SU-DHL-6 (cell line): ENCODE measurements at regions not wholly inside any gene's neighbourhood (a gene's known extent, or its start where the extent isn't known, plus 50 kb on each side); places are given as distances from the start of the nearest gene placed in this dataset.

ENCODE experiments used
- H2AFZ ChIP-seq: fragments of 200-600 bp; sonication (generic); 2 replicates; pipeline ENCODE4 v1.6.1; 2014; ENCODE audit warnings: low read depth, mild to moderate bottlenecking, moderate library complexity, mixed read lengths, antibody characterized with exemption, low read length; ENCODE audit not compliant: severe bottlenecking
- H3F3A ChIP-seq: fragments of 200-600 bp; shearing (Covaris generic); 2 replicates; pipeline ENCODE4 v1.6.0; 2016; ENCODE audit warnings: antibody characterized with exemption, mild to moderate bottlenecking; ENCODE audit not compliant: insufficient read depth
- H3K27ac ChIP-seq: fragments of 200-600 bp; sonication (generic); 2 replicates; pipeline ENCODE4 v1.5.1; 2016; ENCODE audit warnings: low read depth, mild to moderate bottlenecking, low read length, moderate library complexity, mixed read lengths
- H3K27me3 ChIP-seq: fragments of 200-600 bp; sonication (generic), shearing (Covaris generic); 2 replicates; pipeline ENCODE4 v1.6.0; 2014; ENCODE audit warnings: mild to moderate bottlenecking, low read length
- H3K36me3 ChIP-seq: fragments of 200-600 bp; sonication (generic); 2 replicates; pipeline ENCODE4 v1.6.1; 2014; ENCODE audit warnings: mild to moderate bottlenecking, low read length, mixed read lengths
- H3K4me2 ChIP-seq: fragments of 300-600, 200-600 bp; shearing (Covaris generic), sonication (generic); 2 replicates; pipeline ENCODE4 v1.6.0; 2014; ENCODE audit warnings: low read length, low read depth, mild to moderate bottlenecking; ENCODE audit not compliant: poor library complexity, severe bottlenecking
- H3K4me3 ChIP-seq: fragments of 200-600 bp; sonication (generic); 2 replicates; pipeline ENCODE4 v1.5.1; 2014; ENCODE audit warnings: antibody characterized with exemption, low read length, mild to moderate bottlenecking, mixed read lengths; ENCODE audit not compliant: insufficient read depth, poor library complexity, severe bottlenecking
- H3K79me2 ChIP-seq: fragments of 200-600 bp; sonication (generic); 2 replicates; pipeline ENCODE4 v1.6.1; 2014; ENCODE audit warnings: mild to moderate bottlenecking, low read length, moderate library complexity; ENCODE audit not compliant: insufficient read depth
- H3K9ac ChIP-seq: fragments of 200-600 bp; sonication (generic); 2 replicates; pipeline ENCODE4 v1.7.0; 2014; ENCODE audit warnings: mild to moderate bottlenecking, low read length
- H3K9me2 ChIP-seq: fragments of 200-600 bp; sonication (generic); replicated peaks from 2 replicates; pipeline ENCODE4 v1.6.1; 2014; ENCODE audit warnings: low read length; ENCODE audit not compliant: insufficient read depth
- H3K9me3 ChIP-seq: fragments of 200-600 bp; sonication (generic); 2 replicates; pipeline ENCODE4 v1.6.1; 2014; ENCODE audit warnings: low read length, mixed read lengths; ENCODE audit not compliant: insufficient read depth
- H4K20me1 ChIP-seq: fragments of 200-600 bp; sonication (generic); 2 replicates; pipeline ENCODE4 v1.6.1; 2014; ENCODE audit warnings: low read depth, mild to moderate bottlenecking, antibody characterized with exemption, low read length, moderate library complexity, mixed read lengths
- EZH2phosphoT487 ChIP-seq: fragments of 200-600 bp; sonication (generic), shearing (Covaris generic); conservative IDR thresholded peaks from 2 replicates; pipeline ENCODE4 v1.6.1; 2018; ENCODE audit warnings: mild to moderate bottlenecking, antibody characterized with exemption, low read length, moderate library complexity, mixed read lengths
- TF ChIP-seq, protein P1 (sequence below): fragments of 200-600 bp; sonication (generic); IDR thresholded peaks from one replicate; pipeline ENCODE4 v1.5.1; 2017; ENCODE audit warnings: antibody characterized with exemption, mild to moderate bottlenecking, low read length, moderate library complexity; ENCODE audit not compliant: insufficient read depth, poor library complexity, severe bottlenecking

- Histone ChIP-seq H2AFZ (no peak overlapping the region), H3K27me3 (no peaks in the 10 kb centered on the region), H3K27ac (no peak overlapping the region), H3K9me2 (no peaks in the 10 kb centered on the region; the same call in 1 of the 2 replicates), H3K4me2 (no peak overlapping the region), H3K36me3 (no peaks in the 10 kb centered on the region), H3F3A (no peaks in the 10 kb centered on the region), H3K79me2 (no peaks in the 10 kb centered on the region), H3K9ac (no peak overlapping the region), H3K4me3 (no peak overlapping the region), H4K20me1 (no peaks in the 10 kb centered on the region), H3K9me3 (peaks cover 3% of the 10 kb centered on the region; the same call in 1 of the 2 replicates)
- TF ChIP-seq EZH2phosphoT487 = no peak
- TF ChIP-seq, protein P1, sequence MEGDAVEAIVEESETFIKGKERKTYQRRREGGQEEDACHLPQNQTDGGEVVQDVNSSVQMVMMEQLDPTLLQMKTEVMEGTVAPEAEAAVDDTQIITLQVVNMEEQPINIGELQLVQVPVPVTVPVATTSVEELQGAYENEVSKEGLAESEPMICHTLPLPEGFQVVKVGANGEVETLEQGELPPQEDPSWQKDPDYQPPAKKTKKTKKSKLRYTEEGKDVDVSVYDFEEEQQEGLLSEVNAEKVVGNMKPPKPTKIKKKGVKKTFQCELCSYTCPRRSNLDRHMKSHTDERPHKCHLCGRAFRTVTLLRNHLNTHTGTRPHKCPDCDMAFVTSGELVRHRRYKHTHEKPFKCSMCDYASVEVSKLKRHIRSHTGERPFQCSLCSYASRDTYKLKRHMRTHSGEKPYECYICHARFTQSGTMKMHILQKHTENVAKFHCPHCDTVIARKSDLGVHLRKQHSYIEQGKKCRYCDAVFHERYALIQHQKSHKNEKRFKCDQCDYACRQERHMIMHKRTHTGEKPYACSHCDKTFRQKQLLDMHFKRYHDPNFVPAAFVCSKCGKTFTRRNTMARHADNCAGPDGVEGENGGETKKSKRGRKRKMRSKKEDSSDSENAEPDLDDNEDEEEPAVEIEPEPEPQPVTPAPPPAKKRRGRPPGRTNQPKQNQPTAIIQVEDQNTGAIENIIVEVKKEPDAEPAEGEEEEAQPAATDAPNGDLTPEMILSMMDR = no peak
These were observed 85.7 kb upstream of the LMO3 start for GRCh38 chr12:16691624-16692023.

GRCh38 chr12:16688200-16688599, 82.2 kb upstream of the LMO3 start:
- no peak overlapping the region for H3K4me3 ChIP-seq
- H3K9ac ChIP-seq = no peak overlapping the region
- no peak overlapping the region for H3K27ac ChIP-seq
- TF ChIP-seq EZH2phosphoT487 = no peak
- TF ChIP-seq, protein P1 = no peak
- H2AFZ ChIP-seq = no peak overlapping the region
- H4K20me1 ChIP-seq = no peaks in the 10 kb centered on the region
- no peaks in the 10 kb centered on the region for H3K27me3 ChIP-seq
- H3F3A ChIP-seq = no peaks in the 10 kb centered on the region
- no peaks in the 10 kb centered on the region for H3K9me3 ChIP-seq
- H3K36me3 ChIP-seq = no peaks in the 10 kb centered on the region
- H3K4me2 ChIP-seq = no peak overlapping the region
- no peaks in the 10 kb centered on the region for H3K79me2 ChIP-seq
- no peaks in the 10 kb centered on the region for H3K9me2 ChIP-seq

DNA sequence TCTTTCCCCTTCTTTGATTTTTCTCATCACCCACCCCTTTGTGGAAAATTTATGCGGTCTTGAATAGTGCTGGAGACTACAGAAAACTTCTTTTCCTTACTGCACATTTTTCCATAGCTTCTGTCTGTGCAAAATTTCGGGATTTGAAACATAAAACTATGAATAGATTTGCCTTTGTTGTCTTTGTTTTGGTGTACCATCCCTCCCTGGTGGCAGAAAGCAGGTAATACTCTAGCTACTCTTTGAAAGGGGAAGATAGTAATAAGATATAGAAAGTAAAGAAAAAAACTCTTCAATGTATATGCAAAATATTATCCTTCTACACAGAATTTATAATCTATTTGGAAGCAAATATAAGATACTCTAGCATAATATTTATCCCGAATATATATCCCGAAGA, 79.1 kb upstream of the LMO3 start:
- Histone ChIP-seq H4K20me1 (no peaks in the 10 kb centered on the region), H2AFZ (no peak overlapping the region), H3K27me3 (no peaks in the 10 kb centered on the region), H3K36me3 (no peaks in the 10 kb centered on the region), H3F3A (no peaks in the 10 kb centered on the region), H3K79me2 (no peaks in the 10 kb centered on the region), H3K9ac (no peak overlapping the region), H3K9me3 (no peaks in the 10 kb centered on the region), H3K27ac (no peak overlapping the region), H3K9me2 (no peaks in the 10 kb centered on the region), H3K4me2 (no peak overlapping the region), H3K4me3 (no peak overlapping the region)
- TF ChIP-seq EZH2phosphoT487 = no peak
- TF ChIP-seq, protein P1 = no peak

DNA sequence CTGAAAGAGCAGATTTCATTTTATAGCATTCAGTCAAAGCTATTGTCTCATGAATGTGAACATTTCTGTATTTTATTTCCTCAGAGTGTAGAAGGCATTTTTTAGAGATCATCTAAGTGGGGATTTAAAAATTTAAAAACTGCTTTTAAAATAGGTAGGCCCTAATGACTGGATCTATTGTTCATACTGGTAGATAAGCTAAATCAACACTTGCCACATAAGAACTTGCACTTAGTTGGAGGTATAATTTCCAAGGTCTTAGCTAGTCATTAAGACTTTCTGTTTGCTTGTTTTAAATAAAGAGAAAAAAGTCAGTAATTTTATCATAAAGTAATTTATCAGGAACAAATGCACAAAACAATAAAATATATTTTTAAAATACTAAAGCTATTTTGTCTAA, 75.2 kb upstream of the LMO3 start:
- Histone ChIP-seq H3K27me3 (no peaks in the 10 kb centered on the region), H4K20me1 (no peaks in the 10 kb centered on the region), H3K79me2 (no peaks in the 10 kb centered on the region), H3K36me3 (no peaks in the 10 kb centered on the region), H3K9me2 (no peaks in the 10 kb centered on the region), H3K4me3 (no peak overlapping the region), H3K27ac (no peak overlapping the region), H3K9me3 (no peaks in the 10 kb centered on the region), H2AFZ (no peak overlapping the region), H3K4me2 (no peak overlapping the region), H3K9ac (no peak overlapping the region), H3F3A (no peaks in the 10 kb centered on the region)
- TF ChIP-seq, protein P1 = no peak
- TF ChIP-seq EZH2phosphoT487 = no peak
